Stimulated activated CD8-positive, alpha-beta memory T cell treated with anti-CD3 and anti-CD28 coated beads, Interleukin-7, amount 100 ng/mL, for 24 hours (primary cell): ENCODE measurements at regions not wholly inside any gene's neighbourhood (a gene's known extent, or its start where the extent isn't known, plus 50 kb on each side); places are given as distances from the start of the nearest gene placed in this dataset.
A peak's percentile ranks its signal among the peaks of the same experiment; 100 is the strongest.

Source experiments
- DNase-seq: peaks from one replicate; pipeline ENCODE4 v3.0.0-alpha.2; 2020; ENCODE audit warnings: low read depth

- DNase-seq = peak; percentile 2
Observed at GRCh38 chr18:44507729-44508325, 172.9 kb upstream of the SETBP1 start.

GRCh38 chr18:44508474-44508873 lies 172.2 kb upstream of the SETBP1 start:
- no peak for DNase-seq

DNA sequence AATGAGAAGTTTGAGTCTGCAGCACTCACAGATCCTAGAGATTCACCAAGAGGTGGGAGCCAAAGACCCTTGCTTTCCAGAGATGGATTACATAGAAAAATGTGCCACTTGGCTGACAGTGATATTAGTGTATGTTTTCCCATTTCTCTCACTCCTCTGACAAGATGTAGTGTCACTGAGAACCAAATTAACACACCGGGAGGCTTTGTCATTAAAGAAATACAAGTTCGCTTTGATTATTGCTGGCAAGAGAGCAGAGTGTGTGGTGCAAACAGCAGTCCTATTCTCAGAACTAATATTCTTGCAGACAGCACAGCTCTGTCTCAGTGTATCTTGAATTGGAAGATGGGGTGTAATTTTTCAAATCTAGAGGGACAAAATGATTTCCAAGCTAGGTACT lies 171.6 kb upstream of the SETBP1 start:
- no peak for DNase-seq

- DNase-seq = no peak
Observed at GRCh38 chr18:44510390-44510789, 170.3 kb upstream of the SETBP1 start.

GRCh38 chr18:44513233-44513632 lies 167.5 kb upstream of the SETBP1 start:
- DNase-seq = no peak

DNA sequence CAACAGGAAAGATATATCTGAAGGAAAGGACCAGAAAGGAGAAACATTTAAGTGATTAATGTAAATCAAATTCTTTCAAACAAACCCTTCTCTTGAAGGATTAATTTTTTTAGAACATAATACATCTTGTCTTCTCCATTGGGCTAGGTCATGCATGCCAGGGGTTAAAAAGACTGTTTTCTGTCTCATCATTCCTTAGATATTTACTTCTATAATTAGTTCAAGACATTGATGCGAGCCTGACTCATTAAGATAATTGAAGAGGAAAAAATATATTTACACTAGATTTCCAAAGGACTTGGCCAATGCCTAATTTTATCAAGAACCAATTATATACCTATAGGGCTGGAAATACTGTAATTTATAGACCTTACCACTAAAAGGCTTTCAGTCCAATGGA lies 166.6 kb upstream of the SETBP1 start:
- DNase-seq = no peak

- no peak for DNase-seq
Observed at GRCh38 chr18:44514766-44515165, 165.9 kb upstream of the SETBP1 start.

GRCh38 chr18:44516450-44516849 lies 164.2 kb upstream of the SETBP1 start:
- no peak for DNase-seq

- DNase-seq = no peak
Observed at GRCh38 chr18:44517136-44517535, 163.6 kb upstream of the SETBP1 start.

GRCh38 chr18:44518091-44518615 lies 162.5 kb upstream of the SETBP1 start:
- no peak for DNase-seq

DNA sequence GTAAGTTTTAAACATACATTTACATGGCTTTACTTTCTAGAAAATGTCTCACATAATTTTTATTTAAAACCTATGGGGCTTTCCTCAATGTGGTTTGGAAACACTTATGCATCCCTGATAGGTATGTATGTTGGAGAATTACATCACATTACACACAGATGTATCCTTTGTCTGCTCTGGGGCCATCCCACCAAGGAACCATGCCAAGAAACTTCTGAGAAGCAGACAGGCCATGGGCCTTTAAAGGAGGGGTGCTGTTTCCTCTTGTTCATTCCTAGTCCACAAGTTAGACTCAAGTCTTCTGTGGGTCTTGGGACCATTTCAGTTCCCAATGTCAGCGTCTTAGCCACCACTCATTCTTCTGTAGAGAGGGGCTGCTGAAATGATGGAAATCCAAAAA lies 162.0 kb upstream of the SETBP1 start:
- DNase-seq = no peak

- no peak for DNase-seq
Observed at GRCh38 chr18:44520981-44521667, 159.6 kb upstream of the SETBP1 start.

GRCh38 chr18:44521668-44522022 lies 159.0 kb upstream of the SETBP1 start:
- DNase-seq = no peak

GRCh38 chr18:44526705-44527415 lies 153.8 kb upstream of the SETBP1 start:
- no peak for DNase-seq

- no peak for DNase-seq
Observed at GRCh38 chr18:44533071-44533470, 147.6 kb upstream of the SETBP1 start.

DNA sequence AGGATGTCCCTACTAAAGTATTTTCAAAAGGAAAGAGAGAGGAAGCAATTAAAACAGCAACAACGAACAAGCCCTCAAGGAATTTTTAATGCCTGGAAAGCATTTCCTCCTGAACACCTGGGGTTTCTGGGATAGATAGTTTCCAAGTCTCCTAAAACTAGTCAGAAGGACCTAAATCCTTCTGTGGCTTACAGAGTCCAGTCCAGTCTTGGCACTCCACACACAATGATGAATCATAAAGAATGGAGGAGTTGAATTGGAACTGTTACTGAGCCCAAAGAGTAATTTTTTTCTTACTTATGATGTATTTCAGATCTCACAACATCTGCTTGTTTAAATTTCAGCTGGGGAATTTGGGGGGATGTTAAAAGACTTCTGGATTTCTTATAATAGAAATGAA lies 144.6 kb upstream of the SETBP1 start:
- DNase-seq = no peak

- no peak for DNase-seq
Observed at GRCh38 chr18:44536619-44537018, 144.1 kb upstream of the SETBP1 start.

DNA sequence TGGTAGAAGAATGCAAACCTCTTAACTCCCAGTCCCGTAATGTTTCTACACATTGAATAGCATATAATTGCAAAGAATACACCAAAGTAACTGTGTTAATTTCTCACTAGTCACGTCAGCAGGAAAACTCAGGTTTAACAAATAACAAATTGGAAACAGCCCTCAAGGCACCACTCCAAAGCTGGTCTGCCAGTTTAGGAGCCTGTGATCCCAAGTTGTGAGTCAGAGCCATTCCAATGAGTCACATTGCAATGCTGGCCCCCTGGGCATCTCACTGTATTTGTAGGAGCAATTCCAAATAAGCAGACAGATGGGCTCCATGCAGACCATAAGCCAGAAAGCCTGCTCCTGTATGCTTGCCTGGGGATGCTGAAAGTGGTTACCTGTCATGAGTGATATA lies 143.2 kb upstream of the SETBP1 start:
- DNase-seq = no peak

- no peak for DNase-seq
Observed at GRCh38 chr18:44539926-44540325, 140.8 kb upstream of the SETBP1 start.

DNA sequence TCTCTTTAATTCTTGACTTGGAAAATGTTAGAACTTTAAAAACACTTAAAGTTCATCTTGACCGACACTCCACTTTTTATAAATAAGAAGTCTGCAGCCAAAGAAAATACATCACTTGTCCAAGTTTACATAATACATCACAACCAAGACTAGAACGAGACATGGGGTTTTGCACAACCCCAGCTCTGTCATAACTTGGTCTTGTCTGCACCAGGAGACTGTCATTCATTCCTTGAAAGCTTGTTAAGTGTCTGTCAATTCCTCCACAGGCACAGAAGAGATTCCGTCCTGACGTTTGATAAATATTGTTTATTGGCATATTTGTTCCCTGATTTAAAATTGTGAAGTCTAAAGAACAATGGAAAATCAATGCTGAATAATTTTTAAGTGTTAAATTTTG lies 139.5 kb upstream of the SETBP1 start:
- DNase-seq = no peak

- no peak for DNase-seq
Observed at GRCh38 chr18:44541781-44542180, 138.9 kb upstream of the SETBP1 start.

DNA sequence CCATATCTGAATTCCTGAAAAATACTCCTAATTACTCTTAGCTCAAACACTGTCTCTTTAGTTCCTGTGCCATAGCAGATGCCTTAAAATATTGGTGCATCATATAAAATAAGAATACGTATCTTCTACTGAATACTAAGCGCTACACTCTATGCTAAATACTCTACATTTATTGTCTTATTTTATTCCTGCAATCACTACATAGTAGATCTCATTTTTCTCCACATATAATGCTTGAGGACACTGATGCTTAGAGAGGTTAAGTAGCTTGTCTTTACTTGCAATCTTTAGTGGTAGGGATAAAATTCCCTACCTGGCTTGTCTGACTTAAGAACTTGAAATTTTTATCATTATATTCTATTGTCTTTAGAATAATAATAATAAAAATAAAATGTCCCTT lies 137.3 kb upstream of the SETBP1 start:
- DNase-seq = no peak

- no peak for DNase-seq
Observed at GRCh38 chr18:44545359-44545985, 135.2 kb upstream of the SETBP1 start.
